Mesenchymal stem cell (in vitro differentiated cells and primary cell): ENCODE measurements at regions not wholly inside any gene's neighbourhood (a gene's known extent, or its start where the extent isn't known, plus 50 kb on each side); places are given as distances from the start of the nearest gene placed in this dataset.
A peak's percentile ranks its signal among the peaks of the same experiment; 100 is the strongest.

ENCODE experiments used
- DNase-seq: peaks from one replicate; pipeline ENCODE4 v3.0.0-alpha.2; 2013
- H2AFZ ChIP-seq: one replicate; pipeline ENCODE4 v1.6.1; 2013; ENCODE audit warnings: low read depth, mild to moderate bottlenecking, control low read depth, inconsistent platforms, low read length, moderate library complexity
- H2AK5ac ChIP-seq: 2 replicates; pipeline ENCODE4 v1.6.1; 2013; ENCODE audit warnings: low read length, moderate library complexity, mild to moderate bottlenecking, inconsistent platforms; ENCODE audit not compliant: severe bottlenecking
- H2BK120ac ChIP-seq: one replicate; pipeline ENCODE4 v1.6.1; 2013; ENCODE audit warnings: low read depth, mild to moderate bottlenecking, inconsistent platforms, low read length, moderate library complexity
- H2BK12ac ChIP-seq, 2 experiments: one replicate each; pipeline ENCODE4 v1.6.1; 2013; ENCODE audit warnings: inconsistent platforms in 2 of 2, low read length in 2 of 2, mild to moderate bottlenecking in 2 of 2, moderate library complexity in 2 of 2, control low read depth in 1 of 2
- H2BK15ac ChIP-seq: one replicate; pipeline ENCODE4 v1.6.1; 2013; ENCODE audit warnings: mild to moderate bottlenecking, low read depth, inconsistent platforms; ENCODE audit not compliant: poor library complexity, severe bottlenecking
- H2BK5ac ChIP-seq: 2 replicates; pipeline ENCODE4 v1.6.1; 2013; ENCODE audit warnings: low read depth, mild to moderate bottlenecking, low read length, control low read depth, inconsistent platforms; ENCODE audit not compliant: poor library complexity, severe bottlenecking
- H3K14ac ChIP-seq, 2 experiments: one replicate each; pipeline ENCODE4 v1.6.1; 2013; ENCODE audit warnings: inconsistent platforms in 2 of 2, low read length in 2 of 2, control low read depth in 1 of 2, mild to moderate bottlenecking in 1 of 2, moderate library complexity in 1 of 2
- H3K18ac ChIP-seq, 2 experiments: one replicate each; pipeline ENCODE4 v1.6.1; 2013; ENCODE audit warnings: inconsistent platforms in 2 of 2, low read length in 2 of 2, control low read depth in 1 of 2, low read depth in 1 of 2, mild to moderate bottlenecking in 1 of 2
- H3K23ac ChIP-seq, 2 experiments: one replicate each; pipeline ENCODE4 v1.6.1; 2013; ENCODE audit warnings: inconsistent platforms in 2 of 2, low read length in 2 of 2, mild to moderate bottlenecking in 2 of 2, moderate library complexity in 2 of 2, control low read depth in 1 of 2
- H3K27ac ChIP-seq: 2 replicates; pipeline ENCODE4 v1.5.1; 2013; ENCODE audit warnings: mild to moderate bottlenecking, moderate library complexity, low read length, control low read depth, inconsistent platforms; ENCODE audit not compliant: poor library complexity, severe bottlenecking
- H3K27me3 ChIP-seq, 2 experiments: 2 replicates each; pipeline versions ENCODE4 v1.6.1 to v1.7.0; 2013; ENCODE audit warnings: low read length in 2 of 2, mild to moderate bottlenecking in 2 of 2, moderate library complexity in 2 of 2, control low read depth in 1 of 2, inconsistent platforms in 1 of 2; ENCODE audit not compliant: control insufficient read depth in 1 of 2, insufficient read depth in 1 of 2
- H3K36me3 ChIP-seq, 2 experiments: 2 replicates each; pipeline versions ENCODE4 v1.6.1 to v1.7.0; 2013; ENCODE audit warnings: low read length in 2 of 2, control low read depth in 1 of 2, inconsistent platforms in 1 of 2, low read depth in 1 of 2, mild to moderate bottlenecking in 1 of 2; ENCODE audit not compliant: insufficient read depth in 2 of 2, control insufficient read depth in 1 of 2
- H3K4ac ChIP-seq, 2 experiments: one replicate each; pipeline ENCODE4 v1.6.1; 2013; ENCODE audit warnings: inconsistent platforms in 2 of 2, low read length in 2 of 2, mild to moderate bottlenecking in 2 of 2, moderate library complexity in 2 of 2, control low read depth in 1 of 2, low read depth in 1 of 2
- H3K4me1 ChIP-seq: 2 replicates; pipeline ENCODE4 v1.6.1; 2013; ENCODE audit warnings: low read depth, low read length, control low read depth; ENCODE audit not compliant: control insufficient read depth, insufficient read depth
- H3K4me2 ChIP-seq: 2 replicates; pipeline ENCODE4 v1.6.1; 2013; ENCODE audit warnings: low read length, mild to moderate bottlenecking, inconsistent platforms; ENCODE audit not compliant: poor library complexity, severe bottlenecking
- H3K4me3 ChIP-seq, 2 experiments: 2 replicates each; pipeline versions ENCODE4 v1.5.1 to v1.7.0; 2013; ENCODE audit warnings: low read length in 2 of 2, mild to moderate bottlenecking in 2 of 2, control low read depth in 1 of 2, low read depth in 1 of 2; ENCODE audit not compliant: insufficient read depth in 1 of 2
- H3K79me1 ChIP-seq: replicated peaks from 2 replicates; pipeline ENCODE4 v1.6.1; 2013; ENCODE audit warnings: mild to moderate bottlenecking, control low read depth, low read length, inconsistent platforms; ENCODE audit not compliant: poor library complexity, severe bottlenecking
- H3K9ac ChIP-seq: 2 replicates; pipeline ENCODE4 v1.7.0; 2013; ENCODE audit warnings: mild to moderate bottlenecking, low read length, moderate library complexity
- H3K9me3 ChIP-seq: 2 replicates; pipeline ENCODE4 v1.7.0; 2013; ENCODE audit warnings: mild to moderate bottlenecking, low read length; ENCODE audit not compliant: control insufficient read depth
- H4K8ac ChIP-seq: one replicate; pipeline ENCODE4 v1.6.1; 2013; ENCODE audit warnings: inconsistent platforms, mild to moderate bottlenecking, low read length, moderate library complexity
- H4K91ac ChIP-seq: one replicate; pipeline ENCODE4 v1.6.1; 2013; ENCODE audit warnings: mild to moderate bottlenecking, low read length, inconsistent platforms
- WGBS: methylation state at CpG from one replicate; pipeline ENCODE4 v1.1.7; 2013; ENCODE audit warnings: mixed read lengths; 5-methylcytosine and 5-hydroxymethylcytosine counted together

DNA sequence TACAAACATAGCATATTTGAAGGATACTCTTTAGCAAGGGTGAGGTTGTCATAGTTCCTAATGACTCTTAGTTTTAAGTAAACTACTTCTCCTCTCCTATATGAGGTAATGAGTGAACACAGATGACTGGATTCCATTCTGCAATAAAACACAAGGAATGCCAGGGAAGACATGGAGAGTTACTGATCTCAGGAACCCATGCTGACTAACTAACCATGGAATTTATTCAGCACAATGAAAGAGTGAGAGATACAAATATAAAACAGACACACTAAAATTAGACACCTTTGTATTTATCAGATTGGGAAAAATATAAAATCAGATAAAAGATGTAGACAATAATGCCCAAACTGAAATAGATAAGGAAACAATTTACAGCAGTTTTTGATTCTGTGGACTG is 1525.9 kb upstream of the SLC10A2 start:
- Histone ChIP-seq H2BK5ac (no peak overlapping the region), H3K18ac (no peak overlapping the region), H3K4me1 (peaks cover 2% of the 10 kb centered on the region), H3K4me3 (no peak overlapping the region), H3K4me2 (no peak overlapping the region), H3K27ac (peak overlapping the region; percentile 32), H2AFZ (no peak overlapping the region), H3K4ac (no peak overlapping the region), H2AK5ac (no peak overlapping the region), H3K9me3 (no peaks in the 10 kb centered on the region), H3K23ac (no peak overlapping the region), H3K36me3 (no peaks in the 10 kb centered on the region), H2BK12ac (no peak overlapping the region), H3K27me3 (no peaks in the 10 kb centered on the region), H2BK15ac (no peak overlapping the region), H2BK120ac (no peak overlapping the region), H3K79me1 (no peaks in the 10 kb centered on the region), H3K9ac (no peak overlapping the region), H4K91ac (no peak overlapping the region), H3K14ac (no peak overlapping the region), H4K8ac (no peak overlapping the region)
- DNase-seq = peak; percentile 67

DNA sequence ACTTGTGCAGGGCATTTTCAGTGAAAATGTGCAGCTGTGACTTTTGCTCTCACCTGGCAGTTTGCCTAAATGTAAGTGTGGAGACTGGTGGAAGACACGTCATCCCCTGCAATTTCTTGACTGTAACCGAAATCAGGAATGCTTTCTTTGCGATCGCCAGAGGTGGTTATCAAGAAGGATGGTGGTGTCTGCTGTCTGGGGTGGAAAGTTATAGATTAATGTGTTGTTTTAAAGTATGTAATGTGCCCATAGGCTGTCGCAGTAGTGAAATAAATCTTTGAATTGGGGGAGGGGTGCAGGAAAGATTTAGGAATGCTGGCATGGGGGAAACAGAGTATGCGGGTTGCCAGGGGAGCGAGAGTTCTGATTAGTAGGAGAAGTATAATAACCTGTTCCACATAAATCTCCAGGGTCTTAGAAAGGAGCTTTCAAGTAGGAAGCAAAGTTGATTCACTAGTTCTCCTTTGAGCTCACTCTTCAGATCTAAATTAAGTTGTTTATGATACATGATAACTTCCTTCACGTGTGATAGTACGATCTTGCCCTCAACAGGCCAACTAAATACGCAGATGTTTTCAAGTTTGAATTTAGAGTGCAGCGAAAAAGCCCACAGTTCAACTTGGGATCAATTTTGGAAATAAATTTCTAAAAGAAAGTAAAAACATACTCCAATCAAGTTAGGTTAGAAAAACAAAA is 1520.0 kb upstream of the SLC10A2 start:
- Histone ChIP-seq H3K4me3 (no peak overlapping the region), H4K91ac (no peak overlapping the region), H3K79me1 (no peaks in the 10 kb centered on the region), H3K36me3 (no peaks in the 10 kb centered on the region), H3K18ac (no peak overlapping the region), H3K27me3 (no peaks in the 10 kb centered on the region), H2AFZ (no peak overlapping the region), H3K9me3 (no peaks in the 10 kb centered on the region), H3K4me1 (peaks cover 2% of the 10 kb centered on the region), H3K14ac (no peak overlapping the region), H3K4ac (no peak overlapping the region), H3K9ac (no peak overlapping the region), H3K27ac (peak overlapping the region; percentile 51), H3K23ac (no peak overlapping the region), H4K8ac (no peak overlapping the region), H2AK5ac (no peak overlapping the region), H2BK15ac (no peak overlapping the region), H2BK12ac (no peak overlapping the region), H2BK120ac (no peak overlapping the region), H2BK5ac (no peak overlapping the region), H3K4me2 (peak overlapping the region; percentile 0)
- DNase-seq = peak; percentile 56
- 70% methylated on average over 8 of the region's 11 CpGs for WGBS

- Histone ChIP-seq H3K18ac (no peak overlapping the region), H2BK15ac (no peak overlapping the region), H3K4me3 (no peak overlapping the region), H2AFZ (no peak overlapping the region), H3K14ac (no peak overlapping the region), H3K4me2 (no peak overlapping the region), H3K79me1 (no peaks in the 10 kb centered on the region), H3K9me3 (no peaks in the 10 kb centered on the region), H3K9ac (no peak overlapping the region), H2BK12ac (no peak overlapping the region), H4K8ac (no peak overlapping the region), H3K4me1 (peaks cover 2% of the 10 kb centered on the region), H2AK5ac (no peak overlapping the region), H3K23ac (no peak overlapping the region), H3K4ac (no peak overlapping the region), H3K27ac (no peak overlapping the region), H2BK120ac (no peak overlapping the region), H2BK5ac (no peak overlapping the region), H3K27me3 (no peaks in the 10 kb centered on the region), H4K91ac (no peak overlapping the region), H3K36me3 (no peaks in the 10 kb centered on the region)
- DNase-seq = peak; percentile 23
- no CpG with 5 or more reads among the region's 1 CpG for WGBS
Measured at GRCh38 chr13:104584481-104584880, 1518.3 kb upstream of the SLC10A2 start.

DNA sequence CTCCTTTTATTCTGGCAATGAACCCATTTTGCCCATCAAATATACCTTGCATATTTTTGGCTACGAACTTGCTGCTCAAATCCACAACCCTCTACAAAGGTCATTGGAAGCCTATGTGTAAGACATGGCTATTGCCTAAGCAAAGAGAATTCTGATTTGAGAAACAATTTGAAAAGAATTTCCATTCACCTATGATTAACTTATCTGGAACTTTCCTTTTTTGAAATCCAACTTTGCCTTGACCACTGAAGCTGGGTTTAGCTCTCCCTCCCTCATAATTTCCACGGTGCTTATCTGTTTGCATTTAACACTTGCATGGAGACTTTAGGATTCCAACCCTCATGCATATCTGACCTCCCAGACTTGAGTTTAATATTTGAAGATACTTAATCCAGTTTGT is 1514.7 kb upstream of the SLC10A2 start:
- no peak overlapping the region for H3K23ac ChIP-seq
- H2BK12ac ChIP-seq = no peak overlapping the region
- no peak overlapping the region for H3K4ac ChIP-seq
- 85% methylated on average over 2 of the region's 2 CpGs for WGBS
- H3K4me3 ChIP-seq = no peak overlapping the region
- H2BK5ac ChIP-seq = no peak overlapping the region
- no peaks in the 10 kb centered on the region for H3K9me3 ChIP-seq
- H3K4me1 ChIP-seq = no peaks in the 10 kb centered on the region
- H4K8ac ChIP-seq = no peak overlapping the region
- H3K4me2 ChIP-seq = no peak overlapping the region
- H2AK5ac ChIP-seq = no peak overlapping the region
- no peak for DNase-seq
- H3K79me1 ChIP-seq = no peaks in the 10 kb centered on the region
- H3K36me3 ChIP-seq = no peaks in the 10 kb centered on the region
- H2BK15ac ChIP-seq = no peak overlapping the region
- no peak overlapping the region for H3K18ac ChIP-seq
- no peak overlapping the region for H3K27ac ChIP-seq
- no peak overlapping the region for H4K91ac ChIP-seq
- no peak overlapping the region for H3K9ac ChIP-seq
- no peaks in the 10 kb centered on the region for H3K27me3 ChIP-seq
- no peak overlapping the region for H2BK120ac ChIP-seq
- H3K14ac ChIP-seq = no peak overlapping the region
- H2AFZ ChIP-seq = no peak overlapping the region
